Transverse colon (tissue), 4 donors: ENCODE measurements at regions not wholly inside any gene's neighbourhood (a gene's known extent, or its start where the extent isn't known, plus 50 kb on each side); places are given as distances from the start of the nearest gene placed in this dataset.

Source experiments
- POLR2AphosphoS5 ChIP-seq, 3 donors: sonication (generic); formaldehyde crosslinking; IDR thresholded peaks; one replicate each; pipeline ENCODE4 v1.6.1; 2016; ENCODE audit warnings: antibody characterized with exemption in 3 of 3
- TF ChIP-seq, protein P1 (sequence below), 5 experiments: fragments of 200-600 bp in 3 of 5; fragments of 450-650 bp in 2 of 5; sonication (generic) in 3 of 5; IDR thresholded peaks; 1 replicate in 2 of 5; 2 replicates in 3 of 5; pipeline ENCODE4 v1.5.1; 2016 to 2017; ENCODE audit warnings: antibody characterized with exemption in 5 of 5, inconsistent platforms in 3 of 5, mild to moderate bottlenecking in 2 of 5, moderate library complexity in 1 of 5

DNA sequence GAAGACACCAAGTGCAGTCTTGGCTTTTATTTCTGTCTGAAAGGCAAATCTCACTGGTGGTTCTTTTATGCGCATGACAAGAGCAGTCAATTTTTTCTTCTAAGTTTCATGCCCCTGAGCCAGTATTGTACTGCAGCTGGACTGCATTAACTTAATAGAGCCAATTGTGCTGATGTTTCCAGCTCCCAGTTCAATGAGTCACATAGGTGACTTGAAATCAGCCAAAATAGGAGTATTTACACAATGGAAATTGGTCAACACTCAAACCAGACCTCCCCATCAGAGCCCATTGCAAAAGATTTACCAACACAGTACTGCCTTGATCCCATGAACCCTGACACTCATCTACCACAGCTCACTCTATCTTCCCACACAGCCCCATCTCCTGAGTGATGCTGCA is 100.3 kb upstream of the GUCY1A1 start:
- TF ChIP-seq, protein P1, sequence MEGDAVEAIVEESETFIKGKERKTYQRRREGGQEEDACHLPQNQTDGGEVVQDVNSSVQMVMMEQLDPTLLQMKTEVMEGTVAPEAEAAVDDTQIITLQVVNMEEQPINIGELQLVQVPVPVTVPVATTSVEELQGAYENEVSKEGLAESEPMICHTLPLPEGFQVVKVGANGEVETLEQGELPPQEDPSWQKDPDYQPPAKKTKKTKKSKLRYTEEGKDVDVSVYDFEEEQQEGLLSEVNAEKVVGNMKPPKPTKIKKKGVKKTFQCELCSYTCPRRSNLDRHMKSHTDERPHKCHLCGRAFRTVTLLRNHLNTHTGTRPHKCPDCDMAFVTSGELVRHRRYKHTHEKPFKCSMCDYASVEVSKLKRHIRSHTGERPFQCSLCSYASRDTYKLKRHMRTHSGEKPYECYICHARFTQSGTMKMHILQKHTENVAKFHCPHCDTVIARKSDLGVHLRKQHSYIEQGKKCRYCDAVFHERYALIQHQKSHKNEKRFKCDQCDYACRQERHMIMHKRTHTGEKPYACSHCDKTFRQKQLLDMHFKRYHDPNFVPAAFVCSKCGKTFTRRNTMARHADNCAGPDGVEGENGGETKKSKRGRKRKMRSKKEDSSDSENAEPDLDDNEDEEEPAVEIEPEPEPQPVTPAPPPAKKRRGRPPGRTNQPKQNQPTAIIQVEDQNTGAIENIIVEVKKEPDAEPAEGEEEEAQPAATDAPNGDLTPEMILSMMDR (IDR thresholded peaks at IDR 0.05) = no peak
- no peak for TF ChIP-seq POLR2AphosphoS5 (IDR thresholded peaks at IDR 0.05)
